Kidney (tissue), 13 donors: ENCODE measurements at regions not wholly inside any gene's neighbourhood (a gene's known extent, or its start where the extent isn't known, plus 50 kb on each side); places are given as distances from the start of the nearest gene placed in this dataset.
"Not testable (repeated sequence)": the region's sequence is repeated elsewhere in the genome, so short reads cannot be mapped to it uniquely, and the experiment has no call there.

Experiments used
- DNase-seq, 5 donors: peaks; one replicate each; pipeline ENCODE4 v3.0.0-alpha.2; 2013 to 2020
- FAIRE-seq: peaks from 2 replicates; lab custom pipeline; 2012; peaks lifted over from hg19 to GRCh38; lab: Jason Lieb, UNC
- H3K27ac ChIP-seq, 2 donors: one replicate each; pipeline ENCODE4 v1.7.0; 2013; ENCODE audit warnings: low read depth in 2 of 2, low read length in 2 of 2, inconsistent platforms in 1 of 2
- H3K27me3 ChIP-seq: one replicate; pipeline ENCODE4 v1.7.1; 2013; ENCODE audit warnings: low read length, inconsistent platforms; ENCODE audit not compliant: control insufficient read depth, insufficient read depth
- H3K36me3 ChIP-seq, 3 donors: one replicate each; pipeline versions ENCODE4 v1.7.0 to v1.7.1; 2013; ENCODE audit warnings: low read length in 3 of 3, control low read depth in 1 of 3, inconsistent platforms in 1 of 3; ENCODE audit not compliant: insufficient read depth in 3 of 3, control insufficient read depth in 2 of 3
- H3K4me1 ChIP-seq, 3 donors: one replicate each; pipeline versions ENCODE4 v1.7.0 to v1.7.1; 2013; ENCODE audit warnings: low read length in 3 of 3, inconsistent platforms in 1 of 3, low read depth in 1 of 3; ENCODE audit not compliant: control insufficient read depth in 2 of 3, insufficient read depth in 2 of 3
- H3K4me3 ChIP-seq, 3 donors: one replicate each; pipeline versions ENCODE4 v1.7.0 to v1.8.1; 2013; ENCODE audit warnings: low read length in 3 of 3, control low read depth in 1 of 3, inconsistent platforms in 1 of 3
- H3K9ac ChIP-seq, 3 donors: one replicate each; pipeline versions ENCODE4 v1.7.0 to v1.7.1; 2013; ENCODE audit warnings: low read length in 3 of 3, control low read depth in 1 of 3, inconsistent platforms in 1 of 3
- H3K9me3 ChIP-seq, 3 donors: one replicate each; pipeline versions ENCODE4 v1.7.0 to v1.7.1; 2013; ENCODE audit warnings: low read length in 3 of 3, control low read depth in 1 of 3, inconsistent platforms in 1 of 3; ENCODE audit not compliant: control insufficient read depth in 2 of 3, insufficient read depth in 1 of 3
- intact Hi-C: fragments of 100-400 bp; cut with DNase I; formaldehyde crosslinking; loops from one replicate; pipeline ENCODE4 v1.11.1; 2022
- TF ChIP-seq, protein P1 (sequence below): IDR thresholded peaks from 3 replicates; pipeline ENCODE4 v1.5.1; 2012; ENCODE audit warnings: mild to moderate bottlenecking, moderate library complexity, borderline replicate concordance; ENCODE audit not compliant: insufficient read depth; ENCODE audit errors: extremely low read depth
- donor health status: control.
- donor health status: control.
- donor health status: control.
- donor health status: control.
- donor health status: control.
- donor health status: DM: yes; HTN: yes; CAD: no.
- donor health status: Normal renal cell carcinoma (clear cell type).

DNA sequence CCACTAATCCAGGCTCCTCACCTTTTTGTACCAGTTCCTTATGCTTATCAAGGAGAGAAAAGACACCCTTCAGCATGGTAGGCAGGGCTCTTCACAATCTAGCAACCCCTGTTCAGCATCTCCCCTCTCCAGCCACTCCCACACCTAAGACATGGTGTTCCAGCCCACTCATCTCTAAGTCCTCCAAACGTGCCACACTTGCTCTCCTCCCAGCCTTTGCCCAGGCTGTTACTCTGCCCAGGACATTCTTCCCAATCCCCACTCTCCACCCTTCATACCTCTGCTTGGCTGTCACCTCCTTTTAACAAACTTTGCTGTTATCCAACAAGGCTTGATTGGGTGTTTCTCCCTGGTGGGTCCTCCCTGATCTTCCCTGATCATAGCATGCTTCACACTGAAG, 270.6 kb upstream of the CHAC2 start:
- Histone ChIP-seq H3K4me1 (no peaks in the 10 kb centered on the region), H3K9ac (no peak overlapping the region), H3K4me3 (no peak overlapping the region), H3K9me3 (no peaks in the 10 kb centered on the region), H3K36me3 (no peaks in the 10 kb centered on the region), H3K27ac (no peak overlapping the region), H3K27me3 (no peaks in the 10 kb centered on the region)
- TF ChIP-seq, protein P1, sequence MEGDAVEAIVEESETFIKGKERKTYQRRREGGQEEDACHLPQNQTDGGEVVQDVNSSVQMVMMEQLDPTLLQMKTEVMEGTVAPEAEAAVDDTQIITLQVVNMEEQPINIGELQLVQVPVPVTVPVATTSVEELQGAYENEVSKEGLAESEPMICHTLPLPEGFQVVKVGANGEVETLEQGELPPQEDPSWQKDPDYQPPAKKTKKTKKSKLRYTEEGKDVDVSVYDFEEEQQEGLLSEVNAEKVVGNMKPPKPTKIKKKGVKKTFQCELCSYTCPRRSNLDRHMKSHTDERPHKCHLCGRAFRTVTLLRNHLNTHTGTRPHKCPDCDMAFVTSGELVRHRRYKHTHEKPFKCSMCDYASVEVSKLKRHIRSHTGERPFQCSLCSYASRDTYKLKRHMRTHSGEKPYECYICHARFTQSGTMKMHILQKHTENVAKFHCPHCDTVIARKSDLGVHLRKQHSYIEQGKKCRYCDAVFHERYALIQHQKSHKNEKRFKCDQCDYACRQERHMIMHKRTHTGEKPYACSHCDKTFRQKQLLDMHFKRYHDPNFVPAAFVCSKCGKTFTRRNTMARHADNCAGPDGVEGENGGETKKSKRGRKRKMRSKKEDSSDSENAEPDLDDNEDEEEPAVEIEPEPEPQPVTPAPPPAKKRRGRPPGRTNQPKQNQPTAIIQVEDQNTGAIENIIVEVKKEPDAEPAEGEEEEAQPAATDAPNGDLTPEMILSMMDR, result no peak
- DNase-seq (no peak), FAIRE-seq (no peak)
- intact Hi-C loops, result no loop called here

DNA sequence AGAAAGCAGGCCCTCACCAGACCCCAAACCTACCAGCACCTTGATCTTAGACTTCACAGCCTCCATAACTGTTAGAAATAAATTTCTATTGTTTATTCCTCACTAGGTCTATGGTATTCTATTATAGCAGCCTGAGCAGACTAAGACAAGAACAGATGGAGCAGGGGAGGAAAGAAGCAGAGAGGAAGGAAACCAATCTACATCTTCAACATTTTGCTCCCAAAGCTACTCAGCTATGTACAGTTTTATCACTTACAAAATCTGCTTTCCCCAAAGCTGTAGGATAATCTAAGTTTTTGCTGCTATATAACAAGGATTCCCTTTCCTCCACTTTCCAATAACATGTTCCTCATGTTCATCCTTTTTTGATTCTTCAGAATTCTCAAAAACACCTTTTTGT, 274.4 kb upstream of the CHAC2 start:
- TF ChIP-seq, protein P1, result no peak
- H3K9me3 ChIP-seq, result no peaks in the 10 kb centered on the region
- DNase-seq (no peak), FAIRE-seq (no peak)
- H3K36me3 ChIP-seq, result no peaks in the 10 kb centered on the region
- intact Hi-C loops, result no loop called here
- H3K4me3 ChIP-seq, result no peak overlapping the region
- no peak overlapping the region for H3K9ac ChIP-seq
- no peaks in the 10 kb centered on the region for H3K4me1 ChIP-seq
- no peaks in the 10 kb centered on the region for H3K27me3 ChIP-seq
- H3K27ac ChIP-seq, result no peak overlapping the region

DNA sequence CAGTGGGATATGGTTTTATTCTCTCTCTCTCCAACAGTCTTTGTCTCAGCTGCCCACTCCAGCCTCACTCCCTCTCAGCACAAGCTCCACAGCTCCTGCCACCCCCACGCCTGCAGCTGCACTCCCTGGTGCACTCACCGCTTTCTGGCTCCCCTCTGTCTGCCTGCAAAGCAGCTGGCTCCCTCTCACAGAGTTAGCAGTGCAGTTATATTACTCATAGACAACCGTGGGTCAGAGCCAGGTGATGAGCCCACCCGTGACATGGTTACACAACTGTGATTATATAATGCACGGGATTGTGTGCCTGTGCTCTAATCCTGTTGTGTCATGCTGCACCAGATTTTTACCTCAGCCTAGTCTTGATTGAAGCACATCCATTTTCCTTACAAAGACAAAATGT, 276.9 kb upstream of the CHAC2 start:
- DNase-seq (peak in 4 of 5 donors; percentile 63 to 72 (median 68)), FAIRE-seq (no peak)

DNA sequence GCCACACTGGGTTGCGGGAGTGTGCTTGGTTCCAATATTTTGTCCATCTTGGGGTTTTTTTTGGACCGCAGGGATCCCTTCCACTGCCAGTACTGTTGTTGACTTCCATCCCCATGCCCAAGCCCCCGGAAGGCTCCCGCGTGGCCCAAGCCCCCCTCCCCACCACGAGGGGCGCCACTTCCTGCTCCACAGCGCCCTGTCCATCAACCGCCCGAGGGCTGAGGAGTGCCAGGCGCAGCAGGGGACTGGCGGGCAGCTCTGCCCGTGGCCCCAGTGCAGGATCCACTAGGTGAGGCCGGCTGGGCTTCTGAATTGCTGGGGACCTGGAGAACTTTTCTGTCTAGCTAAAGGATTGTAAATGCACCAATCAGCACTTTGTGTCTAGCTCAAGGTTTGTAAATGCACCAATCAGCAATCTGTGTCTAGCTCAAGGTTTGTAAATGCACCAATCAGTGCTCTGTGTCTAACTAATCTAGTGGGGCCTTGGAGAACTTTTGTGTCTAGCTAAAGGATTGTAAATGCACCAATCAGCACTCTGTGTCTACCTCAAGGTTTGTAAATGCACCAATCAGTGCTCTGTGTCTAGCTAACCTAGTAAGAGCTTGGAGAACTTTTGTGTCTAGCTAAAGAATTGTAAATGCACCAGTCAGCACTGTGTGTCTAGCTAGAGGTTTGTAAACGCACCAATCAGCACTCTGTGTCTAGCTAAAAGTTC, 281.3 kb upstream of the CHAC2 start:
- H3K4me1 ChIP-seq, H3K27ac ChIP-seq, FAIRE-seq, H3K4me3 ChIP-seq, H3K9me3 ChIP-seq, H3K9ac ChIP-seq, H3K27me3 ChIP-seq, H3K36me3 ChIP-seq, intact Hi-C loops, DNase-seq: not testable (repeated sequence)

More for the DNA sequence above, 276.9 kb upstream of the CHAC2 start:
- Histone ChIP-seq H3K9me3 (no peaks in the 10 kb centered on the region), H3K36me3 (no peaks in the 10 kb centered on the region), H3K27me3 (no peaks in the 10 kb centered on the region), H3K4me3 (no peak overlapping the region), H3K4me1 (no peaks in the 10 kb centered on the region), H3K9ac (no peak overlapping the region), H3K27ac (no peak overlapping the region)
- intact Hi-C loops, result no loop called here
- TF ChIP-seq, protein P1, result no peak
